HEK293T (cell line): ENCODE measurements at regions not wholly inside any gene's neighbourhood (a gene's known extent, or its start where the extent isn't known, plus 50 kb on each side); places are given as distances from the start of the nearest gene placed in this dataset.

Experiments
- BHLHE40 ChIP-seq: fragments of 450-650 bp; IDR thresholded peaks from 2 replicates; pipeline ENCODE4 v1.6.1; 2016; ENCODE audit warnings: mild to moderate bottlenecking, moderate library complexity, borderline replicate concordance
- CTBP1 ChIP-seq: fragments of 450-650 bp; IDR thresholded peaks from 2 replicates; pipeline ENCODE4 v1.6.1; 2016; ENCODE audit warnings: borderline replicate concordance
- ELF4 ChIP-seq: fragments of 450-650 bp; IDR thresholded peaks from 2 replicates; pipeline ENCODE4 v1.6.1; 2017; ENCODE audit warnings: antibody characterized with exemption
- FOXA1 ChIP-seq: fragments of 450-650 bp; IDR thresholded peaks from 2 replicates; pipeline ENCODE4 v1.6.1; 2016; ENCODE audit warnings: mild to moderate bottlenecking
- FOXK2 ChIP-seq: fragments of 450-650 bp; IDR thresholded peaks from 2 replicates; pipeline ENCODE4 v1.6.1; 2016; ENCODE audit warnings: mild to moderate bottlenecking
- FOXM1 ChIP-seq: fragments of 450-650 bp; IDR thresholded peaks from 2 replicates; pipeline ENCODE4 v1.6.1; 2017; ENCODE audit warnings: mild to moderate bottlenecking, borderline replicate concordance
- L3MBTL2 ChIP-seq: fragments of 450-650 bp; conservative IDR thresholded peaks from 2 replicates; pipeline ENCODE4 v1.6.1; 2016; ENCODE audit warnings: mild to moderate bottlenecking
- SP1 ChIP-seq: fragments of 450-650 bp; IDR thresholded peaks from 2 replicates; pipeline ENCODE4 v1.6.1; 2017
- SUZ12 ChIP-seq: fragments of 450-650 bp; IDR thresholded peaks from 2 replicates; pipeline ENCODE4 v1.6.1; 2016; ENCODE audit warnings: mild to moderate bottlenecking

DNA sequence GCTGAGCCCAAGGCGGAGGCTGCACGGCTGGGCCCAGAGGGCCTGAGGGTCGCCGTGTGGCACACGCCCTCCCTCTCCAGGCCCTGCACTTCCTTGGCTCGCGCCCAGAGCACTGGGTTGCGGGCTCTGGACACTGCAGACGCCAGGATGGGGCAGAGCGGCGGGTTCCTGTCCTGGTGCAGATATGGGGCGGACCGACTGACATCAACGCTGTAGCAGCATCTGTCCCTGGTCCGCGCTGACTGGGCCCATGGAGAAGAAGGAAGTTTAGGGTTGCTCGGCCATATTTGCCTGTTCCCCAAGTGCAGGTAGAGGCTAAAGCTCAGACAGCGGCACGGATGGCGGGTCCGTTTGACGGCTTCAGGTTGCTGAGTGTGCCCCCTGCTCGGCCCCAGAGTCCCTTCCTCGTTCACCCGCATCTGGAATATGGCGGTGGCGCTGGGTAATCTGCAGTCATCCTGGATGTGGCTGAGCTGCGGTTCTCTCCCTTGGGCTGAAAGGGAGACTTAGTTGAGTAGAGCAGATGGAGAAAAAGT lies 116.1 kb downstream of the OR13A1 start:
- no peak for TF ChIP-seq L3MBTL2
- TF ChIP-seq SP1: no peak
- TF ChIP-seq CTBP1: no peak
- no peak for TF ChIP-seq ELF4
- no peak for TF ChIP-seq FOXK2
- TF ChIP-seq FOXM1: no peak
- no peak for TF ChIP-seq BHLHE40
- TF ChIP-seq FOXA1: no peak
- TF ChIP-seq SUZ12: no peak
